ES-I3 (cell line): ENCODE measurements at regions not wholly inside any gene's neighbourhood (a gene's known extent, or its start where the extent isn't known, plus 50 kb on each side); places are given as distances from the start of the nearest gene placed in this dataset.
"Not testable (repeated sequence)": the region's sequence is repeated elsewhere in the genome, so short reads cannot be mapped to it uniquely, and the experiment has no call there.

ENCODE experiments used
- H3K36me3 ChIP-seq: 2 replicates; pipeline ENCODE4 v1.6.1; 2013; ENCODE audit warnings: mild to moderate bottlenecking, low read length, control low read depth, moderate library complexity; ENCODE audit not compliant: insufficient read depth
- H3K4me1 ChIP-seq: 2 replicates; pipeline ENCODE4 v1.6.1; 2013; ENCODE audit warnings: mild to moderate bottlenecking, control low read depth, low read length; ENCODE audit not compliant: insufficient read depth
- H3K9ac ChIP-seq: 2 replicates; pipeline ENCODE4 v1.6.1; 2013; ENCODE audit warnings: low read depth, mild to moderate bottlenecking, low read length, moderate library complexity
- H3K9me3 ChIP-seq: 2 replicates; pipeline ENCODE4 v1.6.1; 2013; ENCODE audit warnings: mild to moderate bottlenecking, low read length, moderate library complexity; ENCODE audit not compliant: control insufficient read depth, insufficient read depth

DNA sequence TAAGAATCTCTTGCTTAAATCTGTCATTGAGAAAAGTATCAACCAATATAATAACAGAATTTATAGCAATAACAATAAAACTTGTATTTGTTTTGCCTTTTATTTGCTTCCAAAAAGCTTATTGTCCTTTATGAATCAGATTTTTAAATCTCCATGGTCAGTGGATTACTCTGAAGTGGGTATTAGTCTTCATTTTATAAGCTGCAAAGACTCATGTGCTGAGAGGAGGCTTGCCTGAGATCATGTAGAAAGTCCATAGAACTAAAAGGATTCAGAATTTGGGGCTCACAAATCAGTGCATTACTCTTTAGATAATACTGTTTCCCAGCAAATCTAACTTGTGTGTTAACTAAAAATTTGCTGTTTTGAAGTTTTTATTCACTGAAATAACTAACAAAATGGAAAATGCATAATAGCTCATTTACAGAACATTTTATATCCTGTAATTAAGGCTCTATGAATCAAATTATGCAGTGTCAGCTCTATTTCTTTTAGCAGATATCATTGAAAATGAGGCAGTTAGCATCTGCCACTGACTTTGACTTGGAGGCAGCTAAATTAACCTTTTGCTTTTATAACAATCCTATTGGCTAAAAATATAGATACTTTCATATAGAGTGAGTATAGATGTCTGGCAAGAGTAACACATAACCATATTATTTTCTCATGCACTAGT lies 781.1 kb upstream of the CITED2 start:
- no peaks in the 10 kb centered on the region for H3K9me3 ChIP-seq
- H3K9ac ChIP-seq = no peak overlapping the region
- no peaks in the 10 kb centered on the region for H3K36me3 ChIP-seq
- H3K4me1 ChIP-seq = no peaks in the 10 kb centered on the region

DNA sequence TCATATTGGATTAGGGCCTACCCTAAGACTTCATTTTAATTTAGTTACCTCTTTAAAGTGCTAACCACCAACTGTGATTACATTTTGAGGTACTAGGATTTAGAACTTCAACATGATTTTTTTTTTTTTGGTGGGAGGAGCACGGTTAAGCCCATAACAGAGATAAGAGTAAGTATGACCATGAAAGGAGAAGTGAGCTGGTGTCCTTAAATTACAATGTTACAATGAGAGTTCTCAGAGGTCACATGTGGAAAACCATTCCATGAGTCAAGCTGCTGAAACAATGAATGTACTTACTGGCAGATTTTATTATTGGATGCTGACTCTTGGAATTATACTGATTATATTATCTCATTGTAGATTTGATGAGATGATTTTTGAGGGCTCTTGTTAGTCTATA lies 779.3 kb upstream of the CITED2 start:
- no peaks in the 10 kb centered on the region for H3K36me3 ChIP-seq
- no peaks in the 10 kb centered on the region; the same call in 1 of the 2 replicates for H3K9me3 ChIP-seq
- no peaks in the 10 kb centered on the region for H3K4me1 ChIP-seq
- H3K9ac ChIP-seq = no peak overlapping the region

DNA sequence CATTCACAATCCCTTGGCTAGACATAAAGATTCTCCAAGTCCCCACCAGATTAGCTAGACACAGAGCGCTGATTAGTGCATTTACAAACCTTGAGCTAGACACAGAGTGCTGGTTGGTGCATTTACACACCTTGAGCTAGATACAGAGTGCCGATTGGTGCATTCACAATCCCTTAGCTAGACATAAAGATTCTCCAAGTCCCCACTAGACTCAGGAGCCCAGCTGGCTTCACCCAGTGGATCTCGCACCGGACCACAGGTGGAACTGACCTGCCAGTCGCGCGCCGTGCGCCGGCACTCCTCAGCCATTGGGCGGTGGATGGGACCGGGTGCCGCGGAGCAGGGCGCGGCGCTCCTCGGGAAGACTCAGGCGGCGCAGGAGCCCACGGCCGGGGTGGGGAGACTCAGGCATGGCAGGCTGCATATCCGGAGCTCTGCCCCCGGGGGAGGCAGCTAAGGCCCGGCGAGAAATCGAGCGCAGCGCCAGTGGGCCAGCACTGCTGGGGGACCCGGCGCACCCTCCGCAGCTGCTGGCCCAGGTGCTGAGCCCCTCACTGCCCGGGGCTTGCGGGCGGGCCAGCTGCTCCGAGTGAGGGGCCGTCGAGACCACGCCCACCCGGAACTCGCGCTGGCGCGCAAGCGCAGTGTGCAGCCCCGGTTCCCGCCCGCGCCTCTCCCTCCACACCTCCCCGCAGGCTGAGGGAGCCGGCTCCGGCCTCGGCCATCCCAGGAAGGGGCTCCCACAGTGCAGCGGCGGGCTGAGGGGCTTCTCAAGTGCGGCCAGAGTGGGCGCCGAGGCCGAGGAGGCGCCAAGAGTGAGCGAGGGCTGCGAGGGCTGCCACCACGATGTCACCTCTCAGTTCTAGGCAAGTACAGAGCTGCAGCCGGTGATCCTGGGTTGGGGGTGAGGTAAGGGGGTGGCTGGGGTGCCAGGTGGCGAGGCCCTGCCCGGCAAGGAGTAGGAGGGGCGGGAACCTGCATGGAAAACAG lies 773.7 kb upstream of the CITED2 start:
- H3K9ac ChIP-seq, H3K9me3 ChIP-seq: not testable (repeated sequence)

DNA sequence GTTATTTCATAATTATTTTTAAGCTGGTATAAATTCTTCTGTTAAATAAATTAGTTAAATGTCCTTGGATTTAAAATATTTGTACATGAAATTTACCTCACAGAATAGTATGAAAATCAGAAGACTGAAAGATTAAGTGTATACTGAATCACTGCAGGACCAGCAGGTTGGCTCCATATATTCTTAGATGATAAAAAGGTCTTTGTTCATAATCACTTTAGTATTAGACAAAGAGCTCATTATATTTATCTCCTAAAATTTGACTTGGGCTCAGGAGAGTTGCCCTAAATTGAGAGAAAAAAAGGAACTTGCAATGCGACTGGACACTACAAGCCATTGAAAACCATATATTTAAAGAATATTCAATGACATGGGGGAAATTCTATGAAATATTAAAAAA lies 766.4 kb upstream of the CITED2 start:
- no peak overlapping the region for H3K9ac ChIP-seq
- no peaks in the 10 kb centered on the region for H3K36me3 ChIP-seq
- H3K4me1 ChIP-seq = no peaks in the 10 kb centered on the region
- no peaks in the 10 kb centered on the region; the same call in 1 of the 2 replicates for H3K9me3 ChIP-seq

More for the DNA sequence above, 773.7 kb upstream of the CITED2 start:
- H3K4me1 ChIP-seq, H3K36me3 ChIP-seq: not testable (repeated sequence)

DNA sequence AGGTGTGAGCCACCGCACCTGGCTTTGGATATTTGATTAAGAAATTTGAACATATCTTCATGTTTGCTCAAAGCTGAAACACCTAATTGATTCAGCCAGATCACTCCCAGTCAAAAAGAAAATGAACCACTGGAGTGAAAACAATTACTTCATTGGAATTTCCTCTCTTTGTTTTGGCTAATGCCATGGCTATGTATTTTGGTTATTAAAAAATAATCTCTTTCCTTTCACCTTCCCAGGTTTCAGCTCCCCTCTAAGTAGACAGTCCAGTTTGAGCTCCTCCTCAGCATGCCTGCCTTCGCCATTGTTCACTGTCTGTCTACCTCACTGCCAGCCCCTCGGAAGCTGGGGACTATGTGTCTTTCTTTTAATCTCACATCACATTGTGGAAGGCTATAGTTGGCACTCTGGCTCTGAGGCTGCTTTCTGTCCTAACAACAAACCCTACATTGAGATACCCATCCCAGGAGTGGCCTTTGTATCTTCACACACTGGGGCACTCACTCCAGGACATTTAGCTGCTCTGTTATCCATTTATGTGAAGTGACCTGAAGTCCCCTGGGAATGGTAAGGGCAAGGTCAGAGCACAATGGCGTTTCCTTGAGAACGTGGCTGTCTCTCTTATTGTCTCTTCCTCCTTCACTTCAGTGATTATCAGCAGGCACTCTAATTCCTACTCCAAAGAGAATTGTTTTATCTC lies 764.0 kb upstream of the CITED2 start:
- Histone ChIP-seq H3K4me1 (no peaks in the 10 kb centered on the region), H3K9ac (no peak overlapping the region), H3K9me3 (no peaks in the 10 kb centered on the region; the same call in 1 of the 2 replicates), H3K36me3 (no peaks in the 10 kb centered on the region)

DNA sequence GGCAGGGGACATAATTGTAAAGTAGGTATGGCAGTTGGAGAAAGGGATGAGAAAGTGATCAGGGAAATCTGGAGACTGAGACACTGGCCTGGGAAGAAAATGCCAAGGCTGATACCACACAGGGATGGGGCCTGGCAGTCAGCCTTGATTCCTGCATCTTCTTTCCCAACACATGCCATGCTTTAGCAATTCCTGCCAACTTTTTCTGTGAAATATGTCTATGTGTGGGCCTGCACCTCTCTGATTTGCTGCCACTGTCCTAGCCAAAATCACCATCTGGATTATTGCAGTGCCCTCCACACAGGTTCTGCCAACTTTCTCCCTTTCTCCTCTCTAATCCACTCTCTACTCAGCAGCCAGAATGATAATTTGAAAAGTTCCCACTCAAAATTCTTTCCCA lies 759.8 kb upstream of the CITED2 start:
- Histone ChIP-seq H3K9me3 (no peaks in the 10 kb centered on the region; the same call in 1 of the 2 replicates), H3K9ac (no peak overlapping the region), H3K4me1 (no peaks in the 10 kb centered on the region), H3K36me3 (no peaks in the 10 kb centered on the region)

DNA sequence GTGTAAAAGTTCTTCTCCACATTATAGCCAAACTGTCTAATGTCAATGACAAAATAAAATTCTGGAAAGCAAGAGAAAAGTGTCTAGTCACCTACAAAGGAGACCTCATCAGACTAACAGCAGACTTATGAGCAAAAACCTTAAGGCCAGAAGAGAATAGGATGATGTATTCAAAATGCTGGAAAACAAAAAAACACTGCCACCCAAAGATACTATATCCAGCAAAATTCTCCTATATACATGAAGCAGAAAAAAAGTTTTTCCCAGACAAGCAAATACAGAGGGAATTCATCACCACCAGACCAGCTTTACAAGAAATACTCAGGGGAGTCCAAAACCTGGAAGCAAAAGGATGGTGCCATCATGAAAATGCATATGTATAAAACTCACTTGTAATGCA lies 755.6 kb upstream of the CITED2 start:
- H3K4me1 ChIP-seq = no peaks in the 10 kb centered on the region
- H3K9me3 ChIP-seq = no peaks in the 10 kb centered on the region; the same call in 1 of the 2 replicates
- H3K9ac ChIP-seq = no peak overlapping the region
- H3K36me3 ChIP-seq = no peaks in the 10 kb centered on the region

DNA sequence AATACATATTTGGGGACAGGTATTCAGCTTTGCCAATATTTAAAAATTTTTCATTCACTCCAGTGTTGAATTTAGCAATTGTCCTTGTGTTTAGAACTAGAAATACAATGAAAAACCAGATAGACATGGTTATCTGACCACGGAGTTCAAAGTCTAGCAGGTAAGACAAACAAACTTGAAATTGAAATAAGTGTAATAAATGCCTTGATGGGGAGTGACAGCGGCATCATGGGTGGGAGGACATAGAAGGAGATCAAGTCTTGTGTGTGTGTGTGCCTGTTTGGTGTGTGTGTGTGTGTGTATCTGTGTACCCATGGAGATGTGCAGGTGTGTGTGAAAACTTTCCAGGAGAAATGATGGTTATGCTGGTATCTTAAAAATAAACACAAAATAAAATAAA lies 750.0 kb upstream of the CITED2 start:
- H3K36me3 ChIP-seq = no peaks in the 10 kb centered on the region
- H3K9ac ChIP-seq = no peak overlapping the region
- H3K4me1 ChIP-seq = no peaks in the 10 kb centered on the region
- no peaks in the 10 kb centered on the region for H3K9me3 ChIP-seq

DNA sequence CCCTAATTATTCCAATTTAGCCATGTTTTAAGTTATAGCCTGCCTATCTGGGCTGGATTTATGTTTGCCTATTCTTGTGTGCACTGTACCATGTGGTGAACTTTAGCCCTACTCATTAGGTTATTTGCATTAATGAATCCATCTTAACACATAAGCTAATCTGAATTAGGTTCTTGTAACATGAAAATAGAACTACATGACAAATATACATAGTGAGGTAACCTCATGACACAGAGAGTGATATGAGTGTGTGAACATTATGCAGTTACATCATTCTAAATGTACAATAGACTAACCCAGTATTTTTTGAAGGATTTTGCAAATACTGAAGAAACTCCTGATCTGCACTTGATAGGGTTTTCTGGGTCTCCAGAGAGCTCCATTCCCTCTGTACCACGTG lies 733.7 kb upstream of the CITED2 start:
- Histone ChIP-seq H3K4me1 (peaks cover 16% of the 10 kb centered on the region), H3K9me3 (no peaks in the 10 kb centered on the region), H3K36me3 (no peaks in the 10 kb centered on the region), H3K9ac (no peak overlapping the region)

DNA sequence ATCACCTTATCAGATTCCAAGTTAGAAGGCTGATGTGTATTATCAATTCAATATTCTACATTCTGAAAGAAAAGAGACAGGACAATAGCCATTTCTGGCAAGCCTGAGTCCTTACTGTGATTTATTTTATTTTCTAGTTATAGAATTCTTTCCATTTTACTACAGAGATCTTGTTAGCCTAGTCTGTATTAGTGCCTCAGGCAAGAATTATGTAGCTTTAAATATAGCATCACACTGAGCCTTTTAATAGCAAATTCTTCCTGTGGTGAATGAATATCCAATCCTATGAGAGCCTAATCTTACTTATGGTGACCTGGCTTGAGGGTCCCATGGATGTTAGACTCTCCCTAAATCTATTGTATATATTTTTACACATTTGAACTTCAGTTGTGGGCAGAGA lies 732.8 kb upstream of the CITED2 start:
- Histone ChIP-seq H3K9me3 (no peaks in the 10 kb centered on the region), H3K36me3 (no peaks in the 10 kb centered on the region), H3K9ac (no peak overlapping the region), H3K4me1 (peaks cover 16% of the 10 kb centered on the region)

DNA sequence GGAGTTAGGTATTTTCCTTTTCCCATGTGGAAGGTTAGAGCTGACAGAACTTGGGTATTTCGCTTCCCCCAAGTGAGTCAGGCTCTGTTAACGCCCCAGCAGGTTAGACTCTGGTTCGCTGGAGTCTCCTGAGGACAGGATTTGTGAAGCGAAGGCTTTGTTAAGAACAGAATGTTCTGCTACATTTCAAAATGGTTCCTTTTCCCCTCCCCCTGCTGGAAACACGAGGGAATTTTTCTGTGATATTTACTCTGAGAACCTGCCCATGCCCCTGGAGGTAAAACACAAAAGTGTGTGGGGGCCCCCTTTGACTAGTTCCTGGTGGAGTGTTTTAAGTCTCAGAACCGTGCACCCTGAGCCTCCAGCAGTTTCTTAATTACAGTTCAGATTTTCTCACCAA lies 731.4 kb upstream of the CITED2 start:
- H3K4me1 ChIP-seq = peaks cover 16% of the 10 kb centered on the region
- H3K9me3 ChIP-seq = no peaks in the 10 kb centered on the region
- H3K36me3 ChIP-seq = no peaks in the 10 kb centered on the region
- H3K9ac ChIP-seq = 0 out of 2 replicates have a peak overlapping the region, but pooled peaks have one; percentile 22

DNA sequence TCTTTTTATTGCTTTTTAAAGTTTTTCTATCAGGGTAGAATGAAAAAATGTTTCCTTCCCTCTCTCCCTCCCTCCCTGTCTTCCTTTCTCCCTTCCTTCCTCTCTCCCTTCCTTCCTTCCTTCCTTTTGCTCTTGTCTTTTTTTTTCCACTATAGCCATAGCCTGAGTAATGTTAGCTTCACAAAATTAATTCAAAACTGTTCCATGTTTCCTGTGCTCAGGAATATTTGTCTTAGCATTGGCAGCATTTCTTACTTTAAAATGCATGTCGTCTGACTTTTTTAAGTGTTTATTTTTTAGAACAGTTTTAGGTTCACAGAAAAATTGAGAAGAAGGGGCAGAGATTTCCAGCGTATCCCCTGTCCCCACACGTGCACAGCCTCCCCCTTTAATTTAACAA lies 730.8 kb upstream of the CITED2 start:
- 0 out of 2 replicates have a peak overlapping the region, but pooled peaks have one; percentile 22 for H3K9ac ChIP-seq
- H3K4me1 ChIP-seq = peaks cover 16% of the 10 kb centered on the region
- no peaks in the 10 kb centered on the region for H3K36me3 ChIP-seq
- no peaks in the 10 kb centered on the region for H3K9me3 ChIP-seq

DNA sequence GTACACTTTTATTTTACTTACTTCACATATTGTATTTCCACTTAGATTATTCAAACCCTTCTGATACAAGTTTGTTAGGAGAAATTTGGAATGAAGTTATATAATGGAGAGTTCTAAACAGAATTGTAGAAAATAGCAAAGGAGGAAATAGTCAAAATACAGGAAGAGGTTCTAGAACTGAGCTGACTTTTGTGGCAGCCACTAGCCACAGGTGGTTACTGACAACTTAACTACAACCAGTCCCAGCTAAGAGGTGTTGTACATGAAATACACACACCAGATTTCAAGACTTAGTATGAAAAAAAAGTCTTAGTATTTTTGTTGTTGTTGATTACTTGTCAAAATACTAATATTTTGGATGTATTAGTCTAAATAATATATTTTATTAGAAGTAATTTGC lies 727.4 kb upstream of the CITED2 start:
- H3K4me1 ChIP-seq = peaks cover 14% of the 10 kb centered on the region
- H3K9me3 ChIP-seq = no peaks in the 10 kb centered on the region
- no peaks in the 10 kb centered on the region for H3K36me3 ChIP-seq
- H3K9ac ChIP-seq = no peak overlapping the region

DNA sequence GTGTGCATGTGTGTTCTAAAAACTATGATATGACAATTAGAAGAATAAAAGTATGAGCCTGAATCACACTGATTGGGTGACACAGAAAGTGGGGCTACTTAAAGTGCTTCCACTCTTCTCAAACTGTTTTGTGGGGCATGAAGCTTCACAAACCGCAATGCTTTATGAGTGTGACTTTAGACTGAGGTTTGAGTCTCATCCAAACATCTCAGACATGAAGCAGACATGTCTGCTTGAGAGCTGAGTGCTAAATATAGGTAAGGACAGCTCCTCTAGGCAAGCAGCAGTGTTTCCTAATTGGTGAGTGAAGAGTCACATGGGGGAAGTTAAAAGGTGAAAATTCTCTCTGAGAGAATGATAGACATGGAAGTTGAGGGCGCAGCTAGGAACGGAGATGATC lies 726.9 kb upstream of the CITED2 start:
- Histone ChIP-seq H3K9ac (no peak overlapping the region), H3K36me3 (no peaks in the 10 kb centered on the region), H3K9me3 (no peaks in the 10 kb centered on the region), H3K4me1 (peaks cover 11% of the 10 kb centered on the region)
